ENCODE measurements at regions not wholly inside any gene's neighbourhood (a gene's known extent, or its start where the extent isn't known, plus 50 kb on each side); places are given as distances from the start of the nearest gene placed in this dataset.

DNA sequence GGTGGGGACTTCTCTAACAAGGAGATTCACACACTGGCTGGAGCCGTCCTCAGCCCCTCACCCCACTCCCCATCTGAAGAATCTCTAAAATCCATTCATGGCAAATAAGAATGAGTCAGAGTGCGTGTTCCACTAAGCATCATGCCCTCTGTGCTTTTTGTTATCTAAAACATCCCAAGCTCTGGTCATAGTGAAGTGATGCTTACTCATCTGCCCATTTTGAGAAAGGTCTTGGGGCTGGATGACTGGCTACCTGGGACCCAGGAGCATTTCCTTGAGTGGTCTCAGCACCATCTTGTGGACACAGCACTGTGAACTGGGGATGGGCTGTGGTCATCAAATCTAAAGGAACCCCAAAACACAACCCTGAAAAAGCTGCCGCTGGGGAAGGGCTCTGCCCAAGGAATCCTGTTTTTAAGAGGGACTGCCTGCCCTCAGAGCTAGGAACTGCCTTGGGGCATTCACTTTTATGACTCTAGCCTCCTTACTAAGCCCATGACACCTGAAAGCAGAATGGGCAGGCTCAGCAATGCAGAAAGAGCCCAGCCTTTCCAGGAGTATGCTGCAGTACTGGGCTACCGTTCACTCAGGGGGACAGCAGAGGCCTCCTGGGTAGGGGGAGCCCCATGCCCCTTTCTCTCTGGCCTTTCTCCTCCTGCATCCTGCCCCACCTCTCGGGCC is 53.5 kb downstream of the ZBTB38 start:
- no peak for ATAC-seq
- H3K9me3 ChIP-seq (ENCODE audit: low read length), result no peaks in the 10 kb centered on the region
- no peak overlapping the region for H3K27ac ChIP-seq (ENCODE audit: extremely low read length, insufficient read depth, low read length)
- WGBS (ENCODE audit: low lambda C conversion rate), result 100% methylated on average over 5 of the region's 5 CpGs
- peaks cover 7% of the 10 kb centered on the region for H3K79me2 ChIP-seq (ENCODE audit: insufficient read depth, low read length)
- intact Hi-C loops (cut with micrococcal nuclease; ENCODE audit: unreplicated experiment), result no loop called here
- H3K27me3 ChIP-seq (ENCODE audit: control insufficient read depth in 1 of 2, insufficient read depth in 2 of 2, low read length in 2 of 2), result no peaks in the 10 kb centered on the region
- no peak overlapping the region for H3K9ac ChIP-seq (ENCODE audit: insufficient read depth, low read depth, low read length)
- ChIA-PET POLR2A (interaction anchor here (1.1 to 1.7 kb wide), 2 partner anchors 9 to 10 kb away, joined by 3 to 6 read pairs; no protein-coding TSS in a partner anchor), CTCF (ENCODE audit: low intra/inter-chr PET ratio, low total read pairs) (no interaction called here)
- peaks cover 7 to 56% of the 10 kb centered on the region in 2 experiments; a peak in 4 of 5 replicates for H3K36me3 ChIP-seq (replicated peaks in 1 of 2; ENCODE audit: control insufficient read depth in 1 of 2, insufficient read depth in 2 of 2, low read length in 2 of 2)
- in situ Hi-C loops (cut with HindIII; ENCODE audit: extremely low pct_ligation_motif_present, low pct_unique_long_range_greater_than_20kb), result no loop called here
- TF ChIP-seq KLF12 (CRISPR knock-in tag; IDR thresholded peaks at IDR 0.05; ENCODE audit: borderline replicate concordance) (no peak), ONECUT2 (CRISPR knock-in tag; IDR thresholded peaks at IDR 0.05) (no peak), TBP (CRISPR knock-in tag; IDR thresholded peaks at IDR 0.05) (no peak), ZMYM2 (CRISPR knock-in tag; IDR thresholded peaks at IDR 0.05) (no peak), RCOR2 (CRISPR knock-in tag; IDR thresholded peaks at IDR 0.05) (no peak), ZNF552 (CRISPR knock-in tag; IDR thresholded peaks at IDR 0.05; ENCODE audit: borderline replicate concordance) (no peak)
- DNase-seq (ENCODE audit: low spot score), result no peak
- H3K4me3 ChIP-seq (replicated peaks in 1 of 3; ENCODE audit: insufficient read depth in 1 of 3, low read depth in 2 of 3, low read length in 3 of 3), result no peak overlapping the region
- no peaks in the 10 kb centered on the region for H4K20me1 ChIP-seq (ENCODE audit: insufficient read depth, low read length)
- H3K4me1 ChIP-seq (ENCODE audit: insufficient read depth, low read length), result peaks cover 27% of the 10 kb centered on the region
- no TSS peak for BruUV-seq (replicated peaks)
- no peak overlapping the region for H3K4me2 ChIP-seq (ENCODE audit: low read depth, low read length)
- no peak overlapping the region for H2AFZ ChIP-seq (ENCODE audit: low read length)
- no peak for FAIRE-seq

DNA sequence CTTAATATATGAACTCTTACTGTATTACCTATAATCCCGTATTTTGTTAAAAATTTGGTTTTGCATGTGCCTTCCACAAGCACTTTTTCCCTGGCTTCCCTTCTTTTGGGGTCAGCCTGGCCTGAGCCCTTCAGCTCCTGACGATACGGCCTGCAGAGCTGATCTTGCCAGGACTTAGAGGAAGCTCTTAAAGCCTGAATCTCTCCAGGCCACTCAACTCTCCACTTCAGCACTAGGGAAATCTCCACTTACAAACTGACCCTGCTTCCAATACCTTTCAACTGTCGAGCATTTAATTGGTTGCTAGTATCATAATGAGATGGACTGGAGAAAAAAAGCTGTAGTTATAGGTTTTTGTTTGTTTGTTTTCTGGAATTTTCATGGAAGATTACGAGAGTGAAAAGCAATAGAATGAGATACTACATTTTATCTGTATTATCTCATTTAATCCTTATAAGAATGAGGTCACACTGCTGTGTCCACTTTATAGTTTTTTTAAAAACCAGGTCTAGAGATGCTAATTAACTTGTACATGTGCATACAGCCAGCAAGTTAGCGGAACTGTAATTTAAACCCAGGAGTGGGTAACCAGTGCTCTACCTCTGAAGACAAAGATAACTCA is 54.8 kb downstream of the ZBTB38 start:
- Histone ChIP-seq H2AFZ (ENCODE audit: low read length) (no peak overlapping the region), H3K27ac (ENCODE audit: extremely low read length, insufficient read depth, low read length) (no peak overlapping the region), H3K79me2 (ENCODE audit: insufficient read depth, low read length) (peaks cover 7% of the 10 kb centered on the region), H3K9ac (ENCODE audit: insufficient read depth, low read depth, low read length) (no peak overlapping the region), H3K4me3 (replicated peaks in 1 of 3; ENCODE audit: insufficient read depth in 1 of 3, low read depth in 2 of 3, low read length in 3 of 3) (no peak overlapping the region), H3K4me1 (ENCODE audit: insufficient read depth, low read length) (peaks cover 29% of the 10 kb centered on the region), H3K9me3 (ENCODE audit: low read length) (no peaks in the 10 kb centered on the region), H3K4me2 (ENCODE audit: low read depth, low read length) (no peak overlapping the region), H4K20me1 (ENCODE audit: insufficient read depth, low read length) (no peaks in the 10 kb centered on the region), H3K27me3 (ENCODE audit: control insufficient read depth in 1 of 2, insufficient read depth in 2 of 2, low read length in 2 of 2) (no peaks in the 10 kb centered on the region), H3K36me3 (replicated peaks in 1 of 2; ENCODE audit: control insufficient read depth in 1 of 2, insufficient read depth in 2 of 2, low read length in 2 of 2) (peaks cover 10 to 55% of the 10 kb centered on the region in 2 experiments; a peak in 4 of 5 replicates)
- no peak for FAIRE-seq
- no peak for ATAC-seq
- BruUV-seq (replicated peaks), result no TSS peak
- CTCF ChIA-PET (ENCODE audit: low intra/inter-chr PET ratio, low total read pairs), result no interaction called here
- 98% methylated on average over 6 of the region's 6 CpGs for WGBS (ENCODE audit: low lambda C conversion rate)
- intact Hi-C loops (cut with micrococcal nuclease; ENCODE audit: unreplicated experiment) (no loop called here), in situ Hi-C loops (cut with HindIII; ENCODE audit: extremely low pct_ligation_motif_present, low pct_unique_long_range_greater_than_20kb) (no loop called here)
- POLR2A ChIA-PET, result interaction anchor here (1.7 to 11.7 kb wide), 2 partner anchors 9 to 11 kb away, joined by 6 to 128 read pairs; no protein-coding TSS in a partner anchor
- no peak for DNase-seq (ENCODE audit: low spot score)
- TF ChIP-seq ZNF777 (CRISPR knock-in tag; IDR thresholded peaks at IDR 0.05), result no peak
- TF ChIP-seq ZNF138 (CRISPR knock-in tag; IDR thresholded peaks at IDR 0.05; ENCODE audit: low read depth), result no peak
- TF ChIP-seq, protein P1, sequence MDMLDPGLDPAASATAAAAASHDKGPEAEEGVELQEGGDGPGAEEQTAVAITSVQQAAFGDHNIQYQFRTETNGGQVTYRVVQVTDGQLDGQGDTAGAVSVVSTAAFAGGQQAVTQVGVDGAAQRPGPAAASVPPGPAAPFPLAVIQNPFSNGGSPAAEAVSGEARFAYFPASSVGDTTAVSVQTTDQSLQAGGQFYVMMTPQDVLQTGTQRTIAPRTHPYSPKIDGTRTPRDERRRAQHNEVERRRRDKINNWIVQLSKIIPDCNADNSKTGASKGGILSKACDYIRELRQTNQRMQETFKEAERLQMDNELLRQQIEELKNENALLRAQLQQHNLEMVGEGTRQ (IDR thresholded peaks at IDR 0.05; ENCODE audit: low read depth, low read length), result no peak
- TF ChIP-seq, protein P1 (CRISPR knock-in tag; IDR thresholded peaks at IDR 0.05; ENCODE audit: borderline replicate concordance), result no peak
- TF ChIP-seq TBX2 (CRISPR knock-in tag; IDR thresholded peaks at IDR 0.05; ENCODE audit: borderline replicate concordance), result no peak
- TF ChIP-seq, protein P2, sequence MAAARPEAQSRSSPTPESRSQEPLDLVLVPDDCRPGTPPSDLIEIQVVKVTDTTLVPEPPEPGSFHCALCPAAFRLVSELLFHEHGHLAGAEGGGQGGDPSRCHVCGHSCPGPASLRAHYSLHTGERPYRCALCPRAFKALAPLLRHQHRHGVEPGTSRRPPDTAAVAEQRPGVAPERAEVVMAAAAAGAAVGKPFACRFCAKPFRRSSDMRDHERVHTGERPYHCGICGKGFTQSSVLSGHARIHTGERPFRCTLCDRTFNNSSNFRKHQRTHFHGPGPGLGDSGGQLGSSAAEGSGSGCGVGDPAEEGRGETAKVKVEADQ (CRISPR knock-in tag; IDR thresholded peaks at IDR 0.05; ENCODE audit: borderline replicate concordance), result no peak
- no peak for TF ChIP-seq SAP130 (CRISPR knock-in tag; IDR thresholded peaks at IDR 0.05; ENCODE audit: low read depth)
- no peak for TF ChIP-seq RFXAP (CRISPR knock-in tag; IDR thresholded peaks at IDR 0.05; ENCODE audit: borderline replicate concordance)
- TF ChIP-seq ZNF878 (CRISPR knock-in tag; IDR thresholded peaks at IDR 0.05), result no peak

Data from HepG2 (cell line).